RWPE2 (cell line): ENCODE measurements at regions not wholly inside any gene's neighbourhood (a gene's known extent, or its start where the extent isn't known, plus 50 kb on each side); places are given as distances from the start of the nearest gene placed in this dataset.

Experiments
- ATAC-seq: fragments of 200-7000 bp; cut with Tn5 transposase; 3 replicates; pipeline ENCODE4 v1.9.1; 2021; ENCODE audit warnings: low read depth
- DNase-seq: peaks from one replicate; pipeline ENCODE4 v3.0.0-alpha.2; 2020; ENCODE audit warnings: low spot score
- H3K27ac ChIP-seq: fragments of 450-650 bp; 2 replicates; pipeline ENCODE4 v1.5.1; 2017; ENCODE audit warnings: mild to moderate bottlenecking; ENCODE audit not compliant: poor library complexity, severe bottlenecking
- H3K27me3 ChIP-seq: fragments of 250-450 bp; sonication (Bioruptor Pico); 2 replicates; pipeline ENCODE4 v1.5.1; 2021; ENCODE audit warnings: mild to moderate bottlenecking, moderate library complexity; ENCODE audit not compliant: insufficient read depth, poor library complexity, severe bottlenecking
- H3K36me3 ChIP-seq: fragments of 250-450 bp; sonication (Bioruptor Pico); 2 replicates; pipeline ENCODE4 v1.5.1; 2020; ENCODE audit warnings: low read depth, mild to moderate bottlenecking, moderate library complexity
- H3K4me1 ChIP-seq: fragments of 250-450 bp; sonication (Bioruptor Pico); 2 replicates; pipeline ENCODE4 v1.5.1; 2021; ENCODE audit warnings: mild to moderate bottlenecking, moderate library complexity; ENCODE audit not compliant: insufficient read depth, poor library complexity, severe bottlenecking
- H3K4me3 ChIP-seq: fragments of 250-450 bp; sonication (Bioruptor Pico); 2 replicates; pipeline ENCODE4 v1.5.1; 2021; ENCODE audit warnings: mild to moderate bottlenecking, moderate library complexity; ENCODE audit not compliant: severe bottlenecking
- H3K9me3 ChIP-seq: fragments of 250-450 bp; sonication (Bioruptor Pico); 2 replicates; pipeline ENCODE4 v1.5.1; 2021; ENCODE audit warnings: mild to moderate bottlenecking, moderate library complexity; ENCODE audit not compliant: severe bottlenecking
- TF ChIP-seq, protein P1 (sequence below): fragments of 450-650 bp; IDR thresholded peaks from one replicate; pipeline ENCODE4 v1.5.1; 2017; ENCODE audit warnings: mild to moderate bottlenecking, moderate library complexity; ENCODE audit not compliant: poor library complexity, severe bottlenecking

DNA sequence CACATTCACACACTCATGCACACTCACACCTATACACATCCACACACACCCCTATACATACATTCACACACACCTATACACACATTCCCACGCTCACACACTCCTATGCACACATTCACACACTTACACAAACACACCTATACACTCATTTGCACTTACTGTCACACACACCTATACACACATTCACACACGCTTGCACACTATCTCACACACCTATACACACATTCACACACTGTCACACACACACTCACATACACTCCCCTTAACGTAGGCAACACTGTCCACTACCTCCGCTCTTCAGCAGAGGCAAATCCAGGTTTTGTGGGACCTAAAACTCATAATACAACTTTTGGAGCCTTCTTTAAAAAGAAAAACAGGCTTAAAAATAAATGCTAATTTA lies 487.7 kb upstream of the CDH4 start:
- Histone ChIP-seq H3K4me3 (no peak overlapping the region), H3K36me3 (no peaks in the 10 kb centered on the region), H3K9me3 (no peaks in the 10 kb centered on the region), H3K27ac (no peak overlapping the region), H3K27me3 (peaks cover 94% of the 10 kb centered on the region), H3K4me1 (no peaks in the 10 kb centered on the region)
- ATAC-seq (no peak), DNase-seq (no peak)
- TF ChIP-seq, protein P1, sequence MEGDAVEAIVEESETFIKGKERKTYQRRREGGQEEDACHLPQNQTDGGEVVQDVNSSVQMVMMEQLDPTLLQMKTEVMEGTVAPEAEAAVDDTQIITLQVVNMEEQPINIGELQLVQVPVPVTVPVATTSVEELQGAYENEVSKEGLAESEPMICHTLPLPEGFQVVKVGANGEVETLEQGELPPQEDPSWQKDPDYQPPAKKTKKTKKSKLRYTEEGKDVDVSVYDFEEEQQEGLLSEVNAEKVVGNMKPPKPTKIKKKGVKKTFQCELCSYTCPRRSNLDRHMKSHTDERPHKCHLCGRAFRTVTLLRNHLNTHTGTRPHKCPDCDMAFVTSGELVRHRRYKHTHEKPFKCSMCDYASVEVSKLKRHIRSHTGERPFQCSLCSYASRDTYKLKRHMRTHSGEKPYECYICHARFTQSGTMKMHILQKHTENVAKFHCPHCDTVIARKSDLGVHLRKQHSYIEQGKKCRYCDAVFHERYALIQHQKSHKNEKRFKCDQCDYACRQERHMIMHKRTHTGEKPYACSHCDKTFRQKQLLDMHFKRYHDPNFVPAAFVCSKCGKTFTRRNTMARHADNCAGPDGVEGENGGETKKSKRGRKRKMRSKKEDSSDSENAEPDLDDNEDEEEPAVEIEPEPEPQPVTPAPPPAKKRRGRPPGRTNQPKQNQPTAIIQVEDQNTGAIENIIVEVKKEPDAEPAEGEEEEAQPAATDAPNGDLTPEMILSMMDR: no peak

DNA sequence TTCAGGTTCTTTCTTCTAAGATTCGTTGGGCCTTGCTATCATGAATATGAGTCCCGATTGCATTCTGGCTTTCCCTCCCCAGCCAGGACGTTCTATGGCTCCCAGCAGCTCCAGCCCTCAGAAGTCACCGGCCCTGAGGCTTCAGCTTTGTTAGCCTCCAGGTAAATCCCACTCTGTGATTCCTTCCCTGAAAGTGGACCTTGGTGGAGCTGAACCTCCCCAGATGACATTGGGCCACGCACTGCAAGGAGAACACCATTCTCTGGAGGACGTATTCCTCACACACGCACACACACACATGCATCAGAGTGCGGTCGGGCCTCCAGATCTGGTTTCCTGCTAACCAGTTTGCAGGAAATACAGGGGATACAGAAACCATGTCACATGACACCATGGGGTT lies 487.3 kb upstream of the CDH4 start:
- TF ChIP-seq, protein P1: no peak
- Histone ChIP-seq H3K27me3 (peaks cover 94% of the 10 kb centered on the region), H3K9me3 (no peaks in the 10 kb centered on the region), H3K4me3 (no peak overlapping the region), H3K4me1 (no peaks in the 10 kb centered on the region), H3K36me3 (no peaks in the 10 kb centered on the region), H3K27ac (no peak overlapping the region)
- DNase-seq (no peak), ATAC-seq (no peak)

DNA sequence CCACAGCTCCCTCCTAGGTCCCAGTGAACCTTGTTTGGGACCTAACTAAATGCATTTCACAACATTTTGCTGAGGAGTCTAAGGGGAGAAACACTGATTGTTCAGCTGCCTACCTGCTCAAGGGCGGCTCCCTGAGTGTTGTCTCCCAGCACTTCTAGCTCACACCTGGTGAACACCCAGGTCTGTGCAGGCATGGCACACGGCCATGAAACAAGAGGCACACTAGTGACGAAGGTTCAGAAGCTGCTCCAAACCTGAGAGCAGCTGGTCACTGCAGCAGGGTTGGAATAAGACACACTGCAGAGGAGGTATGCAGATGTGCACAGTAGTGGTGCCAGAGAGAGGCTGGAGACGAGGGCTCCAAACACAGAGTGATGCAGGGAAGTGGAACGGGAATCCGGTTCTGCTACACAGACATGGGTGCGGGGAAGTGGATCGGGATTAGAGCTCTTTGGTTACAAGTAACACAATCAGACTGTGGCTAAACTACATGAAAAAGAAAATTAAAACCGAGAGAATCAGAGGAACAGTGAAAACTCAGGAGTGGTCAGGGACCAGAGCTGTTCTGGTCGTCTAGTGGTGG lies 486.1 kb upstream of the CDH4 start:
- Histone ChIP-seq H3K4me1 (no peaks in the 10 kb centered on the region), H3K27me3 (peaks cover 94% of the 10 kb centered on the region), H3K9me3 (no peaks in the 10 kb centered on the region), H3K4me3 (no peak overlapping the region), H3K27ac (no peak overlapping the region), H3K36me3 (no peaks in the 10 kb centered on the region)
- no peak for DNase-seq
- peak; percentile 32; the same call in 2 of the 3 replicates for ATAC-seq
- TF ChIP-seq, protein P1: no peak

DNA sequence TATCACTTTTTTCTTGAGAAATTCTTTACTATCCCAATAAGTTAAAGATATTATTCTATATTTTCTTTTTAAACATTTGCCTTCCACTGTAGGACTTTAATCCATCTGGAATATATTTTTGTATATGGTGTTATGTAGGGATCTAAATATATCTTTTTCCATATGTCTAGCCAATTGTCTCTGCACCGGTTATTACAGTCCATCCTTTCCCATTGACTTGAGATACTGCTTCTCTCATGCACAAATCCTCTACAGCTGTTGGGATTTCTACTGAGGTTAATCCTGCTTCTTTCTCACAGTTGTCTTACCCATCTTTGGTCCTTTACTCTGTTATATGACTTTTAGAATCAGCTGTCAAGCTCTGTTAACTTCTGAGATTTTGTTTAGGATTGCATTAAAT lies 483.8 kb upstream of the CDH4 start:
- Histone ChIP-seq H3K27me3 (peaks cover 94% of the 10 kb centered on the region), H3K36me3 (no peaks in the 10 kb centered on the region), H3K9me3 (no peaks in the 10 kb centered on the region), H3K4me3 (no peak overlapping the region), H3K27ac (no peak overlapping the region), H3K4me1 (no peaks in the 10 kb centered on the region)
- TF ChIP-seq, protein P1: no peak
- ATAC-seq (no peak), DNase-seq (no peak)

DNA sequence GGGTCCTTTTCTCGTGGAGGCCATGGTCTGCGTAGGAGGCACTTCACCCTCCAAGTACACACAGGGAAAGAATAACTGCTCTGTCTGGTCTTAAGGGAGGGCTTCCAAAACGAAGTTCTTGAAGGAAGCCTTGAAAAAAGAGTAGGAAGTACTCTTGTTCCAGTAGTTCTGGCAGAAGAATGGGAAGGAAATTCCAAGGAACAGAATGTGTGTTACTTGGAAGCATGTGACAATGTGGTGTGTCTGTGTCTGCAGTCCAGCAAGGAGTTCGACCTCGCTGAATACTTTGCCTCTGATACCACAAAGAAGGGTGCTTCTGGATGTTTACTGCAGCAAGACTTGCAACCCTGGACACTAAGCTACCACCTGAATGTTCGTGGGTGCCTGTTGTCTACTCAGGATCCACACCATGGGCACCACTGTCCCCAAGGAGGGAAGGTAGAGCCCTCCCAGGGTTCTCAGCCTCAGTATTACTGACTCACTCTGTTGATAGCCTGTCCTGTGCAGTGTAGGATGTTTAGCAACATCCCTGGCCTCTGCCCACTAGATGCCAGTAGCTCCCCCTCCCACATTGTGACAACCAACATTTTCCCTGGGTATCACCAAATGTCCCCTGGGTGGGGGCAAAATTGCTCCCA lies 471.6 kb upstream of the CDH4 start:
- no peaks in the 10 kb centered on the region for H3K4me1 ChIP-seq
- no peaks in the 10 kb centered on the region for H3K36me3 ChIP-seq
- ATAC-seq: no peak
- H3K4me3 ChIP-seq: no peak overlapping the region
- TF ChIP-seq, protein P1: no peak
- no peak overlapping the region for H3K27ac ChIP-seq
- no peak for DNase-seq
- H3K27me3 ChIP-seq: peaks cover 71% of the 10 kb centered on the region
- no peaks in the 10 kb centered on the region for H3K9me3 ChIP-seq
